HEK293 (cell line): ENCODE measurements at regions not wholly inside any gene's neighbourhood (a gene's known extent, or its start where the extent isn't known, plus 50 kb on each side); places are given as distances from the start of the nearest gene placed in this dataset.

Experiments
- ZNF311 ChIP-seq: fragments of 450-650 bp; formaldehyde crosslinking; IDR thresholded peaks from 2 replicates; pipeline ENCODE4 v1.5.1; 2017; ENCODE audit warnings: missing biosample characterization, missing genetic modification characterization, borderline replicate concordance
- TF ChIP-seq, protein P1 (sequence below): fragments of 450-650 bp; formaldehyde crosslinking; IDR thresholded peaks from 2 replicates; pipeline ENCODE4 v1.5.1; 2016; ENCODE audit warnings: missing biosample characterization, missing genetic modification characterization
- TF ChIP-seq, protein P2 (sequence below): fragments of 450-650 bp; IDR thresholded peaks from 2 replicates; pipeline ENCODE4 v1.5.1; 2018; ENCODE audit warnings: missing biosample characterization, missing genetic modification characterization

- TF ChIP-seq, protein P1, sequence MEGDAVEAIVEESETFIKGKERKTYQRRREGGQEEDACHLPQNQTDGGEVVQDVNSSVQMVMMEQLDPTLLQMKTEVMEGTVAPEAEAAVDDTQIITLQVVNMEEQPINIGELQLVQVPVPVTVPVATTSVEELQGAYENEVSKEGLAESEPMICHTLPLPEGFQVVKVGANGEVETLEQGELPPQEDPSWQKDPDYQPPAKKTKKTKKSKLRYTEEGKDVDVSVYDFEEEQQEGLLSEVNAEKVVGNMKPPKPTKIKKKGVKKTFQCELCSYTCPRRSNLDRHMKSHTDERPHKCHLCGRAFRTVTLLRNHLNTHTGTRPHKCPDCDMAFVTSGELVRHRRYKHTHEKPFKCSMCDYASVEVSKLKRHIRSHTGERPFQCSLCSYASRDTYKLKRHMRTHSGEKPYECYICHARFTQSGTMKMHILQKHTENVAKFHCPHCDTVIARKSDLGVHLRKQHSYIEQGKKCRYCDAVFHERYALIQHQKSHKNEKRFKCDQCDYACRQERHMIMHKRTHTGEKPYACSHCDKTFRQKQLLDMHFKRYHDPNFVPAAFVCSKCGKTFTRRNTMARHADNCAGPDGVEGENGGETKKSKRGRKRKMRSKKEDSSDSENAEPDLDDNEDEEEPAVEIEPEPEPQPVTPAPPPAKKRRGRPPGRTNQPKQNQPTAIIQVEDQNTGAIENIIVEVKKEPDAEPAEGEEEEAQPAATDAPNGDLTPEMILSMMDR (tag by site-specific recombination) = no peak
- TF ChIP-seq, protein P2, sequence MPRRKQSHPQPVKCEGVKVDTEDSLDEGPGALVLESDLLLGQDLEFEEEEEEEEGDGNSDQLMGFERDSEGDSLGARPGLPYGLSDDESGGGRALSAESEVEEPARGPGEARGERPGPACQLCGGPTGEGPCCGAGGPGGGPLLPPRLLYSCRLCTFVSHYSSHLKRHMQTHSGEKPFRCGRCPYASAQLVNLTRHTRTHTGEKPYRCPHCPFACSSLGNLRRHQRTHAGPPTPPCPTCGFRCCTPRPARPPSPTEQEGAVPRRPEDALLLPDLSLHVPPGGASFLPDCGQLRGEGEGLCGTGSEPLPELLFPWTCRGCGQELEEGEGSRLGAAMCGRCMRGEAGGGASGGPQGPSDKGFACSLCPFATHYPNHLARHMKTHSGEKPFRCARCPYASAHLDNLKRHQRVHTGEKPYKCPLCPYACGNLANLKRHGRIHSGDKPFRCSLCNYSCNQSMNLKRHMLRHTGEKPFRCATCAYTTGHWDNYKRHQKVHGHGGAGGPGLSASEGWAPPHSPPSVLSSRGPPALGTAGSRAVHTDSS (tag by site-specific recombination) = no peak
- TF ChIP-seq ZNF311 (tag by site-specific recombination) = no peak
These were observed 82.6 kb upstream of the NPTX2 start for GRCh38 chr7:98534493-98534892.
